Neutrophil (primary cell): ENCODE measurements at regions not wholly inside any gene's neighbourhood (a gene's known extent, or its start where the extent isn't known, plus 50 kb on each side); places are given as distances from the start of the nearest gene placed in this dataset.
"Not testable (repeated sequence)": the region's sequence is repeated elsewhere in the genome, so short reads cannot be mapped to it uniquely, and the experiment has no call there.

Experiments used
- H3K27ac ChIP-seq: fragments of 200-600 bp; sonication (generic); 2 replicates; pipeline ENCODE4 v1.5.1; 2016; ENCODE audit warnings: mild to moderate bottlenecking, moderate library complexity
- H3K27me3 ChIP-seq: fragments of 200-600 bp; sonication (generic); 2 replicates; pipeline ENCODE4 v1.6.0; 2016; ENCODE audit warnings: mild to moderate bottlenecking
- H3K36me3 ChIP-seq: fragments of 200-600 bp; sonication (generic); 2 replicates; pipeline ENCODE4 v1.5.1; 2017
- H3K4me1 ChIP-seq, 2 experiments: fragments of 200-600 bp in 1 of 2; sonication (generic) in 1 of 2; 1 replicate in 1 of 2; 2 replicates in 1 of 2; pipeline versions ENCODE4 v1.5.1 to v1.6.1; 2013 to 2016; ENCODE audit warnings: low read depth in 1 of 2, low read length in 1 of 2, mild to moderate bottlenecking in 1 of 2, moderate library complexity in 1 of 2; ENCODE audit not compliant: control insufficient read depth in 1 of 2, insufficient read depth in 1 of 2
- H3K4me3 ChIP-seq, 2 experiments: fragments of 200-600 bp in 1 of 2; sonication (generic) in 1 of 2; 1 replicate in 1 of 2; 2 replicates in 1 of 2; pipeline ENCODE4 v1.5.1; 2013 to 2016; ENCODE audit warnings: low read depth in 1 of 2, low read length in 1 of 2, mild to moderate bottlenecking in 1 of 2, moderate library complexity in 1 of 2
- H3K9me3 ChIP-seq: fragments of 200-600 bp; sonication (generic); 2 replicates; pipeline ENCODE4 v1.5.1; 2016
- CTCF ChIP-seq: fragments of 200-600 bp; sonication (generic); IDR thresholded peaks from 2 replicates; pipeline ENCODE4 v1.5.1; 2016; ENCODE audit warnings: antibody characterized with exemption

- peaks cover 6% of the 10 kb centered on the region for H3K27me3 ChIP-seq
- TF ChIP-seq CTCF, result no peak
- H3K4me3 ChIP-seq, result no peak overlapping the region
- no peaks in the 10 kb centered on the region for H3K9me3 ChIP-seq
- H3K27ac ChIP-seq, result no peak overlapping the region
- no peaks in the 10 kb centered on the region for H3K4me1 ChIP-seq
- no peaks in the 10 kb centered on the region for H3K36me3 ChIP-seq
These were observed 90.3 kb upstream of the LYZL2 start for GRCh38 chr10:30719832-30720231.

- no peaks in the 10 kb centered on the region for H3K27me3 ChIP-seq
- no peak overlapping the region for H3K4me3 ChIP-seq
- peaks cover 12 to 13% of the 10 kb centered on the region in 2 experiments for H3K4me1 ChIP-seq
- no peak overlapping the region for H3K27ac ChIP-seq
- H3K36me3 ChIP-seq, result no peaks in the 10 kb centered on the region
- TF ChIP-seq CTCF, result no peak
- H3K9me3 ChIP-seq, result peaks cover 7% of the 10 kb centered on the region
These were observed 80.3 kb upstream of the LYZL2 start for GRCh38 chr10:30709700-30710358.

GRCh38 chr10:30709229-30709628 is 79.7 kb upstream of the LYZL2 start:
- Histone ChIP-seq H3K4me3 (no peak overlapping the region), H3K27ac (no peak overlapping the region)
- no peak for TF ChIP-seq CTCF

GRCh38 chr10:30708234-30708633 is 78.7 kb upstream of the LYZL2 start:
- no peak overlapping the region for H3K4me3 ChIP-seq
- no peak overlapping the region for H3K27ac ChIP-seq
- H3K27me3 ChIP-seq, result no peaks in the 10 kb centered on the region
- no peaks in the 10 kb centered on the region for H3K36me3 ChIP-seq
- TF ChIP-seq CTCF, result no peak
- peaks cover 22 to 23% of the 10 kb centered on the region in 2 experiments for H3K4me1 ChIP-seq
- H3K9me3 ChIP-seq, result no peaks in the 10 kb centered on the region

More at GRCh38 chr10:30709229-30709628, 79.7 kb upstream of the LYZL2 start:
- H3K9me3 ChIP-seq, result peaks cover 7% of the 10 kb centered on the region
- peaks cover 18 to 19% of the 10 kb centered on the region in 2 experiments for H3K4me1 ChIP-seq
- H3K27me3 ChIP-seq, result no peaks in the 10 kb centered on the region
- no peaks in the 10 kb centered on the region for H3K36me3 ChIP-seq

- H3K27ac ChIP-seq, H3K27me3 ChIP-seq, H3K4me3 ChIP-seq, H3K36me3 ChIP-seq, H3K9me3 ChIP-seq: not testable (repeated sequence)
- H3K4me1 ChIP-seq, result peaks cover 30 to 31% of the 10 kb centered on the region in 2 experiments
These were observed 76.6 kb upstream of the LYZL2 start for GRCh38 chr10:30706189-30706588.

- TF ChIP-seq CTCF, result no peak
- peaks cover 33 to 36% of the 10 kb centered on the region in 2 experiments for H3K4me1 ChIP-seq
- no peaks in the 10 kb centered on the region for H3K9me3 ChIP-seq
- no peak overlapping the region for H3K27ac ChIP-seq
- H3K27me3 ChIP-seq, result no peaks in the 10 kb centered on the region
- no peaks in the 10 kb centered on the region for H3K36me3 ChIP-seq
- peak overlapping the region in 1 of 2 experiments; percentile 4 for H3K4me3 ChIP-seq
These were observed 76.1 kb upstream of the LYZL2 start for GRCh38 chr10:30705625-30706149.
